ENCODE measurements at regions not wholly inside any gene's neighbourhood (a gene's known extent, or its start where the extent isn't known, plus 50 kb on each side); places are given as distances from the start of the nearest gene placed in this dataset.

- DNase-seq, result no peak
These were observed 83.1 kb upstream of the PHACTR2 start for GRCh38 chr6:143594647-143595046.

GRCh38 chr6:143592335-143592734 is 80.8 kb upstream of the FUCA2 start:
- DNase-seq, result peak; percentile 9

- DNase-seq, result no peak
These were observed 79.9 kb upstream of the FUCA2 start for GRCh38 chr6:143591441-143591840.

GRCh38 chr6:143589162-143589561 is 77.6 kb upstream of the FUCA2 start:
- DNase-seq, result no peak

GRCh38 chr6:143586557-143586956 is 75.0 kb upstream of the FUCA2 start:
- no peak for DNase-seq

- DNase-seq, result no peak
These were observed 74.2 kb upstream of the FUCA2 start for GRCh38 chr6:143585716-143586115.

GRCh38 chr6:143585241-143585640 is 73.7 kb upstream of the FUCA2 start:
- DNase-seq, result no peak

- DNase-seq, result no peak
These were observed 72.2 kb upstream of the FUCA2 start for GRCh38 chr6:143583542-143584327.

GRCh38 chr6:143581835-143582480 is 70.4 kb upstream of the FUCA2 start:
- DNase-seq, result no peak

- no peak for DNase-seq
These were observed 68.2 kb upstream of the FUCA2 start for GRCh38 chr6:143579703-143580102.

- no peak for DNase-seq
These were observed 66.5 kb upstream of the FUCA2 start for GRCh38 chr6:143578054-143578453.

- DNase-seq, result peak; percentile 3
These were observed 64.4 kb upstream of the FUCA2 start for GRCh38 chr6:143575901-143576426.

- DNase-seq, result peak; percentile 73
These were observed 63.9 kb upstream of the FUCA2 start for GRCh38 chr6:143575440-143575839.

- no peak for DNase-seq
These were observed 58.8 kb upstream of the FUCA2 start for GRCh38 chr6:143570147-143570853.

GRCh38 chr6:143569040-143569439 is 57.5 kb upstream of the FUCA2 start:
- no peak for DNase-seq

GRCh38 chr6:143564484-143565017 is 53.0 kb upstream of the FUCA2 start:
- no peak for DNase-seq

- no peak for DNase-seq
These were observed 50.6 kb upstream of the FUCA2 start for GRCh38 chr6:143562143-143562542.
